HCT116 (cell line): ENCODE measurements at regions not wholly inside any gene's neighbourhood (a gene's known extent, or its start where the extent isn't known, plus 50 kb on each side); places are given as distances from the start of the nearest gene placed in this dataset.

Experiments used
- ATAC-seq: fragments of 200-7000 bp; cut with Tn5 transposase; 2 replicates; pipeline ENCODE4 v1.9.1; 2020; ENCODE audit warnings: mild to moderate bottlenecking, moderate library complexity
- BruUV-seq: library from RNA; stranded (reverse); fragments of 400-500 nt; replicated peaks from 2 replicates; lab custom pipeline; 2021; lab: Mats Ljungman, UMichigan
- CTCF ChIA-PET: fragments of 300-600 bp; sonication (Branson Sonifier 250); formaldehyde crosslinking; loops from one replicate; lab custom pipeline; 2021; ENCODE audit warnings: antibody characterized with exemption; lab: Charles Lee
- POLR2A ChIA-PET: fragments of 300-600, 350-600 bp; sonication (Branson Sonifier 250); formaldehyde crosslinking; loops from one replicate; lab custom pipeline; 2021; ENCODE audit warnings: antibody characterized with exemption; lab: Charles Lee
- RAD21 ChIA-PET, 2 experiments: fragments of 300-600 bp; sonication (Branson Sonifier 250); formaldehyde crosslinking; loops; one replicate each; lab custom pipeline; 2023; ENCODE audit warnings: low total read pairs in 2 of 2; ENCODE audit not compliant: uncharacterized antibody in 2 of 2, unreplicated experiment in 2 of 2, low non-redundant PET in 1 of 2; lab: Charles Lee
- DNase-seq: peaks from one replicate; pipeline ENCODE4 v3.0.0-alpha.2; 2010; ENCODE audit warnings: low read depth, low spot score
- H2AFZ ChIP-seq: fragments of 200-600 bp; shearing (Covaris generic), sonication (generic); 2 replicates; pipeline ENCODE4 v1.6.1; 2017; ENCODE audit warnings: low read depth, mixed run types, mixed read lengths, antibody characterized with exemption, low read length; ENCODE audit not compliant: poor library complexity, severe bottlenecking
- H3K27ac ChIP-seq: 2 replicates; pipeline ENCODE4 v1.5.1; 2012; ENCODE audit warnings: low read depth, low read length
- H3K27me3 ChIP-seq: fragments of 200-600 bp; sonication (generic); 2 replicates; pipeline ENCODE4 v1.6.1; 2016; ENCODE audit warnings: mixed run types, low read length, mixed read lengths; ENCODE audit not compliant: insufficient read depth
- H3K36me3 ChIP-seq, 2 experiments: fragments of 200-500 bp in 1 of 2; fragments of 200-600 bp in 1 of 2; sonication (Bioruptor generic) in 1 of 2; sonication (generic) in 1 of 2; 2 replicates each; pipeline versions ENCODE4 v1.5.1 to v1.6.1; 2014 to 2016; ENCODE audit warnings: low read length in 2 of 2, inconsistent platforms in 1 of 2, mixed read lengths in 1 of 2, mixed run types in 1 of 2; ENCODE audit not compliant: insufficient read depth in 2 of 2, control insufficient read depth in 1 of 2
- H3K4me1 ChIP-seq, 2 experiments: fragments of 200-600 bp in 1 of 2; sonication (generic) in 1 of 2; 2 replicates each; pipeline versions ENCODE4 v1.5.1 to v1.6.1; 2012 to 2017; ENCODE audit warnings: low read length in 2 of 2, inconsistent platforms in 1 of 2, mild to moderate bottlenecking in 1 of 2, mixed read lengths in 1 of 2, mixed run types in 1 of 2, moderate library complexity in 1 of 2; ENCODE audit not compliant: insufficient read depth in 2 of 2, control insufficient read depth in 1 of 2
- H3K4me2 ChIP-seq: fragments of 200-600 bp; sonication (generic); 2 replicates; pipeline ENCODE4 v1.6.1; 2017; ENCODE audit warnings: mixed run types, low read length, mixed read lengths
- H3K4me3 ChIP-seq, 2 experiments: fragments of 200-600 bp in 1 of 2; sonication (generic) in 1 of 2; replicated peaks in 1 of 2; 2 replicates each; pipeline ENCODE4 v1.5.1; 2011 to 2016; ENCODE audit warnings: low read length in 2 of 2, control low read depth in 1 of 2, low read depth in 1 of 2, mild to moderate bottlenecking in 1 of 2, mixed read lengths in 1 of 2, mixed run types in 1 of 2
- H3K79me2 ChIP-seq: fragments of 200-600 bp; sonication (generic); 2 replicates; pipeline ENCODE4 v1.6.1; 2017; ENCODE audit warnings: mild to moderate bottlenecking, mixed run types, low read length, moderate library complexity, mixed read lengths; ENCODE audit not compliant: insufficient read depth
- H3K9ac ChIP-seq: fragments of 200-600 bp; sonication (generic); 2 replicates; pipeline ENCODE4 v1.6.1; 2016; ENCODE audit warnings: low read length, mixed read lengths
- H3K9me2 ChIP-seq: fragments of 200-600 bp; sonication (generic), shearing (Covaris generic); 2 replicates; pipeline ENCODE4 v1.6.1; 2017; ENCODE audit warnings: mixed run types, mild to moderate bottlenecking, moderate library complexity; ENCODE audit not compliant: insufficient read depth
- H3K9me3 ChIP-seq, 2 experiments: fragments of 200-500 bp in 1 of 2; fragments of 200-600 bp in 1 of 2; sonication (Bioruptor generic) in 1 of 2; sonication (generic) in 1 of 2; 2 replicates each; pipeline ENCODE4 v1.6.1; 2014 to 2017; ENCODE audit warnings: low read length in 2 of 2, mixed read lengths in 2 of 2, inconsistent platforms in 1 of 2, low read depth in 1 of 2, mild to moderate bottlenecking in 1 of 2, mixed run types in 1 of 2, moderate library complexity in 1 of 2; ENCODE audit not compliant: control insufficient read depth in 1 of 2, insufficient read depth in 1 of 2
- H4K20me1 ChIP-seq: fragments of 200-600 bp; sonication (generic), shearing (Covaris generic); 2 replicates; pipeline ENCODE4 v1.6.1; 2017; ENCODE audit warnings: mixed run types, mild to moderate bottlenecking, moderate library complexity; ENCODE audit not compliant: insufficient read depth
- CEBPB ChIP-seq: IDR thresholded peaks from 2 replicates; pipeline ENCODE4 v1.6.1; 2012; ENCODE audit warnings: low read depth
- CTCF ChIP-seq, 3 experiments: fragments of 200-600 bp in 1 of 3; sonication (generic) in 1 of 3; IDR thresholded peaks in 2 of 3; conservative IDR thresholded peaks in 1 of 3; 2 replicates each; pipeline ENCODE4 v1.5.1; 2012 to 2017; ENCODE audit warnings: low read depth in 2 of 3, low read length in 2 of 3, antibody characterized with exemption in 1 of 3, borderline replicate concordance in 1 of 3, control low read depth in 1 of 3, mild to moderate bottlenecking in 1 of 3, mixed read lengths in 1 of 3, mixed run types in 1 of 3, moderate library complexity in 1 of 3; ENCODE audit not compliant: insufficient read depth in 1 of 3
- EGR1 ChIP-seq: IDR thresholded peaks from 2 replicates; pipeline ENCODE4 v1.6.1; 2012; ENCODE audit warnings: low read depth
- ELF1 ChIP-seq: IDR thresholded peaks from 2 replicates; pipeline ENCODE4 v1.6.1; 2012; ENCODE audit warnings: low read depth, borderline replicate concordance
- EZH2 ChIP-seq: fragments of 200-600 bp; sonication (generic); IDR thresholded peaks from 2 replicates; pipeline ENCODE4 v1.6.1; 2017; ENCODE audit warnings: antibody characterized with exemption, mixed run types
- EZH2phosphoT487 ChIP-seq: fragments of 200-600 bp; IDR thresholded peaks from 2 replicates; pipeline ENCODE4 v1.6.1; 2018; ENCODE audit warnings: antibody characterized with exemption, borderline replicate concordance
- FOSL1 ChIP-seq: IDR thresholded peaks from 2 replicates; pipeline ENCODE4 v1.6.1; 2012; ENCODE audit warnings: low read depth
- JUND ChIP-seq: IDR thresholded peaks from 2 replicates; pipeline ENCODE4 v1.6.1; 2012
- POLR2A ChIP-seq: IDR thresholded peaks from 2 replicates; pipeline ENCODE4 v1.7.0; 2011; ENCODE audit warnings: borderline replicate concordance; ENCODE audit not compliant: insufficient read depth, insufficient read length; ENCODE audit errors: extremely low read depth
- RAD21 ChIP-seq: IDR thresholded peaks from 2 replicates; pipeline ENCODE4 v1.6.1; 2012; ENCODE audit warnings: low read depth, mild to moderate bottlenecking
- SIN3A ChIP-seq: IDR thresholded peaks from 2 replicates; pipeline ENCODE4 v1.6.1; 2012; ENCODE audit warnings: low read depth
- YY1 ChIP-seq: IDR thresholded peaks from 2 replicates; pipeline ENCODE4 v1.6.1; 2011; ENCODE audit warnings: low read length, low read depth, moderate library complexity, mild to moderate bottlenecking; ENCODE audit not compliant: insufficient replicate concordance; ENCODE audit errors: extremely low read depth
- ZFX ChIP-seq: fragments of 450-650 bp; IDR thresholded peaks from 2 replicates; pipeline ENCODE4 v1.6.1; 2017
- ZNF274 ChIP-seq: fragments of 200-500 bp; sonication (Bioruptor generic); IDR thresholded peaks from 2 replicates; pipeline ENCODE4 v1.6.1; 2014; ENCODE audit warnings: mild to moderate bottlenecking, low read depth, low read length, inconsistent platforms
- intact Hi-C: fragments of 100-400 bp; cut with micrococcal nuclease; formaldehyde crosslinking; loops from 2 replicates; pipeline ENCODE4 v1.10.0; 2022
- TF ChIP-seq, protein P1 (sequence below): IDR thresholded peaks from 2 replicates; pipeline ENCODE4 v1.6.1; 2012
- TF ChIP-seq, protein P2 (sequence below): IDR thresholded peaks from 2 replicates; pipeline ENCODE4 v1.6.1; 2012
- TF ChIP-seq, protein P3 (sequence below): IDR thresholded peaks from 2 replicates; pipeline ENCODE4 v1.6.1; 2012; ENCODE audit warnings: low read depth

DNA sequence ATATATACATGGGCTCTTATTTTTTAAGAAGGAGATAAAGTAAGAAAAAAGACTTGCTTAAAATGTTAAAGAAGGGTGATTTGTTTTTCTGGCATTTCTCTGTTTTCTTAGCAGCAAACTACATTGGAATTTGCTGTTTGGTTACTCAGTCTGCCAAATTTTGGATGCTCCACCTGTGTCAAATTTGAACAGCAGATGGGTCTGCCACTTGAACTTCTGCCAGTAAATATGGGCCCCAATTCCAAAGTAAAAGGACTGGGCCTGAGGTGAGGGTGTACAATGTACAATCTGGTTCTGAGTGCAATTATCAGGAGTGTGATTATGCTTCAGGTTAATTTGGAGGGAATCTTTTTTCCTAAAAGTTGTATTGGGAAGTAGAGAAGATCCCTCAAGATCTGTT is 794.5 kb downstream of the DSC3 start:
- POLR2A ChIA-PET = no interaction called here
- no peak overlapping the region for H3K4me3 ChIP-seq
- no peak overlapping the region for H3K9ac ChIP-seq
- BruUV-seq = no TSS peak
- no peaks in the 10 kb centered on the region; a peak in 1 of 4 replicates for H3K9me3 ChIP-seq
- no peaks in the 10 kb centered on the region for H3K4me1 ChIP-seq
- H4K20me1 ChIP-seq = no peaks in the 10 kb centered on the region
- CTCF ChIA-PET = no interaction called here
- no peak overlapping the region for H3K27ac ChIP-seq
- H3K27me3 ChIP-seq = no peaks in the 10 kb centered on the region
- no peaks in the 10 kb centered on the region for H3K79me2 ChIP-seq
- RAD21 ChIA-PET = no interaction called here
- no peaks in the 10 kb centered on the region for H3K9me2 ChIP-seq
- DNase-seq (no peak), ATAC-seq (no peak)
- intact Hi-C loops = no loop called here
- no peak overlapping the region for H3K4me2 ChIP-seq
- no peaks in the 10 kb centered on the region for H3K36me3 ChIP-seq
- no peak overlapping the region for H2AFZ ChIP-seq
- no peak for TF ChIP-seq ZNF274
- TF ChIP-seq, protein P1, sequence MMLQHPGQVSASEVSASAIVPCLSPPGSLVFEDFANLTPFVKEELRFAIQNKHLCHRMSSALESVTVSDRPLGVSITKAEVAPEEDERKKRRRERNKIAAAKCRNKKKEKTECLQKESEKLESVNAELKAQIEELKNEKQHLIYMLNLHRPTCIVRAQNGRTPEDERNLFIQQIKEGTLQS = no peak
- TF ChIP-seq, protein P2, sequence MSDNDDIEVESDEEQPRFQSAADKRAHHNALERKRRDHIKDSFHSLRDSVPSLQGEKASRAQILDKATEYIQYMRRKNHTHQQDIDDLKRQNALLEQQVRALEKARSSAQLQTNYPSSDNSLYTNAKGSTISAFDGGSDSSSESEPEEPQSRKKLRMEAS = no peak
- no peak for TF ChIP-seq YY1
- no peak for TF ChIP-seq FOSL1
- no peak for TF ChIP-seq EGR1
- no peak for TF ChIP-seq JUND
- no peak for TF ChIP-seq EZH2
- no peak for TF ChIP-seq ELF1
- TF ChIP-seq CEBPB = no peak
- TF ChIP-seq, protein P3, sequence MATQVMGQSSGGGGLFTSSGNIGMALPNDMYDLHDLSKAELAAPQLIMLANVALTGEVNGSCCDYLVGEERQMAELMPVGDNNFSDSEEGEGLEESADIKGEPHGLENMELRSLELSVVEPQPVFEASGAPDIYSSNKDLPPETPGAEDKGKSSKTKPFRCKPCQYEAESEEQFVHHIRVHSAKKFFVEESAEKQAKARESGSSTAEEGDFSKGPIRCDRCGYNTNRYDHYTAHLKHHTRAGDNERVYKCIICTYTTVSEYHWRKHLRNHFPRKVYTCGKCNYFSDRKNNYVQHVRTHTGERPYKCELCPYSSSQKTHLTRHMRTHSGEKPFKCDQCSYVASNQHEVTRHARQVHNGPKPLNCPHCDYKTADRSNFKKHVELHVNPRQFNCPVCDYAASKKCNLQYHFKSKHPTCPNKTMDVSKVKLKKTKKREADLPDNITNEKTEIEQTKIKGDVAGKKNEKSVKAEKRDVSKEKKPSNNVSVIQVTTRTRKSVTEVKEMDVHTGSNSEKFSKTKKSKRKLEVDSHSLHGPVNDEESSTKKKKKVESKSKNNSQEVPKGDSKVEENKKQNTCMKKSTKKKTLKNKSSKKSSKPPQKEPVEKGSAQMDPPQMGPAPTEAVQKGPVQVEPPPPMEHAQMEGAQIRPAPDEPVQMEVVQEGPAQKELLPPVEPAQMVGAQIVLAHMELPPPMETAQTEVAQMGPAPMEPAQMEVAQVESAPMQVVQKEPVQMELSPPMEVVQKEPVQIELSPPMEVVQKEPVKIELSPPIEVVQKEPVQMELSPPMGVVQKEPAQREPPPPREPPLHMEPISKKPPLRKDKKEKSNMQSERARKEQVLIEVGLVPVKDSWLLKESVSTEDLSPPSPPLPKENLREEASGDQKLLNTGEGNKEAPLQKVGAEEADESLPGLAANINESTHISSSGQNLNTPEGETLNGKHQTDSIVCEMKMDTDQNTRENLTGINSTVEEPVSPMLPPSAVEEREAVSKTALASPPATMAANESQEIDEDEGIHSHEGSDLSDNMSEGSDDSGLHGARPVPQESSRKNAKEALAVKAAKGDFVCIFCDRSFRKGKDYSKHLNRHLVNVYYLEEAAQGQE = no peak
- TF ChIP-seq ZFX = no peak
- TF ChIP-seq RAD21 = no peak
- TF ChIP-seq POLR2A = no peak
- TF ChIP-seq EZH2phosphoT487 = no peak
- TF ChIP-seq CTCF (IDR thresholded peaks at IDR 0.05 in 2 of 3, conservative IDR thresholded peaks at IDR 0.05 in 1 of 3; ENCODE audit: borderline replicate concordance in 1 of 3, insufficient read depth in 1 of 3, low read depth in 2 of 3, low read length in 2 of 3) = no peak
- TF ChIP-seq SIN3A = no peak
